Mesendoderm (in vitro differentiated cells): ENCODE measurements at regions not wholly inside any gene's neighbourhood (a gene's known extent, or its start where the extent isn't known, plus 50 kb on each side); places are given as distances from the start of the nearest gene placed in this dataset. TPM values are rescaled to one million over a fixed set of nuclear protein-coding genes. Genes with fewer than 3 reads are reported as not detected.
"Not testable (repeated sequence)": the region's sequence is repeated elsewhere in the genome, so short reads cannot be mapped to it uniquely, and the experiment has no call there.

Experiments used
- DNase-seq: peaks from one replicate; pipeline ENCODE4 v3.0.0; 2013
- H2AK5ac ChIP-seq: 2 replicates; pipeline ENCODE4 v1.6.1; 2013; ENCODE audit warnings: low read length, inconsistent platforms
- H2BK120ac ChIP-seq: 2 replicates; pipeline ENCODE4 v1.6.1; 2013; ENCODE audit warnings: low read depth, mild to moderate bottlenecking, low read length, moderate library complexity, mixed read lengths
- H2BK15ac ChIP-seq: replicated peaks from 2 replicates; pipeline ENCODE4 v1.6.1; 2013; ENCODE audit warnings: low read depth, mild to moderate bottlenecking, moderate library complexity
- H2BK5ac ChIP-seq: 2 replicates; pipeline ENCODE4 v1.6.1; 2013; ENCODE audit warnings: low read length, inconsistent platforms
- H3K18ac ChIP-seq: 2 replicates; pipeline ENCODE4 v1.6.1; 2013; ENCODE audit warnings: mild to moderate bottlenecking, low read length, mixed read lengths
- H3K23ac ChIP-seq: one replicate; pipeline ENCODE4 v1.6.1; 2013; ENCODE audit warnings: low read length
- H3K27ac ChIP-seq: 2 replicates; pipeline ENCODE4 v1.5.1; 2013; ENCODE audit warnings: low read depth, mild to moderate bottlenecking, inconsistent platforms, low read length, moderate library complexity
- H3K27me3 ChIP-seq: 2 replicates; pipeline ENCODE4 v1.6.1; 2013; ENCODE audit warnings: low read length, control low read depth, mild to moderate bottlenecking, inconsistent platforms; ENCODE audit not compliant: insufficient read depth, poor library complexity
- H3K36me3 ChIP-seq: 2 replicates; pipeline ENCODE4 v1.6.1; 2013; ENCODE audit warnings: low read length, inconsistent platforms; ENCODE audit not compliant: control insufficient read depth, insufficient read depth
- H3K4ac ChIP-seq: one replicate; pipeline ENCODE4 v1.6.1; 2013; ENCODE audit warnings: low read depth, mild to moderate bottlenecking, low read length, moderate library complexity
- H3K4me1 ChIP-seq: 2 replicates; pipeline ENCODE4 v1.6.1; 2013; ENCODE audit warnings: low read depth, low read length, inconsistent platforms; ENCODE audit not compliant: control insufficient read depth
- H3K4me2 ChIP-seq: 2 replicates; pipeline ENCODE4 v1.6.1; 2013; ENCODE audit warnings: low read length
- H3K4me3 ChIP-seq: 2 replicates; pipeline ENCODE4 v1.5.1; 2013; ENCODE audit warnings: mild to moderate bottlenecking, low read length
- H3K56ac ChIP-seq: one replicate; pipeline ENCODE4 v1.6.1; 2013; ENCODE audit warnings: low read length
- H3K79me1 ChIP-seq: 2 replicates; pipeline ENCODE4 v1.6.1; 2013; ENCODE audit warnings: low read length, inconsistent platforms
- H3K79me2 ChIP-seq: 2 replicates; pipeline ENCODE4 v1.6.1; 2013; ENCODE audit warnings: mild to moderate bottlenecking, low read length; ENCODE audit not compliant: control insufficient read depth, insufficient read depth
- H3K9ac ChIP-seq: 2 replicates; pipeline ENCODE4 v1.6.1; 2013; ENCODE audit warnings: low read length, inconsistent platforms
- H4K5ac ChIP-seq: one replicate; pipeline ENCODE4 v1.6.1; 2013; ENCODE audit warnings: low read length
- H4K8ac ChIP-seq: one replicate; pipeline ENCODE4 v1.6.1; 2013; ENCODE audit warnings: low read depth, mild to moderate bottlenecking, control low read depth, low read length, moderate library complexity
- WGBS: extraction: QIAGEN DNeasy Blood & Tissue Kit; methylation state at CpG from one replicate; pipeline ENCODE4 v1.1.7; 2013; ENCODE audit warnings: low lambda C conversion rate, missing lambda C conversion rate; ENCODE audit not compliant: insufficient coverage; ENCODE audit errors: extremely low coverage; 5-methylcytosine and 5-hydroxymethylcytosine counted together
- small RNA-seq: library from polyadenylated mRNA; stranded (forward); fragments of <200 nt; extraction: miRNeasy Mini kit (QIAGEN cat#:217004); gene quantifications from one replicate; pipeline ENCODE3, GENCODE V24; 2013; ENCODE audit not compliant: insufficient read depth

- not testable (repeated sequence) for H3K36me3 ChIP-seq, H3K9ac ChIP-seq, H3K56ac ChIP-seq, H3K79me1 ChIP-seq, H3K23ac ChIP-seq, H3K4ac ChIP-seq, H2BK120ac ChIP-seq, H3K27me3 ChIP-seq, H3K4me3 ChIP-seq, H2AK5ac ChIP-seq, DNase-seq, H3K18ac ChIP-seq, H3K27ac ChIP-seq, H3K4me1 ChIP-seq, H2BK5ac ChIP-seq, H4K8ac ChIP-seq, H3K4me2 ChIP-seq, H4K5ac ChIP-seq, H3K79me2 ChIP-seq, H2BK15ac ChIP-seq
- WGBS, result no CpG with 5 or more reads among the region's 7 CpGs
Observed at GRCh38 chr4:118630897-118631296, 54.3 kb upstream of the METTL14 start.

- not testable (repeated sequence) for H2BK15ac ChIP-seq, H3K56ac ChIP-seq, H3K36me3 ChIP-seq, H3K23ac ChIP-seq, H2AK5ac ChIP-seq, H3K79me1 ChIP-seq, H3K4ac ChIP-seq, DNase-seq, H3K4me2 ChIP-seq, H3K27ac ChIP-seq, H3K4me3 ChIP-seq, H4K5ac ChIP-seq, H3K9ac ChIP-seq, H2BK5ac ChIP-seq, H4K8ac ChIP-seq, H3K79me2 ChIP-seq, H3K18ac ChIP-seq, H3K4me1 ChIP-seq, H2BK120ac ChIP-seq, H3K27me3 ChIP-seq
- no CpG with 5 or more reads among the region's 11 CpGs for WGBS
Observed at GRCh38 chr4:118631321-118632050, 53.7 kb upstream of the METTL14 start.

GRCh38 chr4:118633476-118633875 is 51.7 kb upstream of the METTL14 start:
- not testable (repeated sequence) for H4K5ac ChIP-seq, H3K36me3 ChIP-seq, H3K27ac ChIP-seq, H3K4me2 ChIP-seq, H3K23ac ChIP-seq, H3K9ac ChIP-seq, H2AK5ac ChIP-seq, H3K4me3 ChIP-seq, H3K27me3 ChIP-seq, H2BK120ac ChIP-seq, H4K8ac ChIP-seq, H3K56ac ChIP-seq, H2BK15ac ChIP-seq, H3K4me1 ChIP-seq, DNase-seq, H3K4ac ChIP-seq, H3K18ac ChIP-seq, H3K79me2 ChIP-seq, H2BK5ac ChIP-seq, H3K79me1 ChIP-seq
- WGBS, result no CpG with 5 or more reads among the region's 22 CpGs

- not testable (repeated sequence) for H4K8ac ChIP-seq, H3K4ac ChIP-seq, H3K4me1 ChIP-seq, H3K56ac ChIP-seq, H3K4me3 ChIP-seq, H3K23ac ChIP-seq, H2BK5ac ChIP-seq, H3K9ac ChIP-seq, H2AK5ac ChIP-seq, DNase-seq, H3K79me2 ChIP-seq, H2BK15ac ChIP-seq, H3K79me1 ChIP-seq, H3K18ac ChIP-seq, H2BK120ac ChIP-seq, H3K36me3 ChIP-seq, H4K5ac ChIP-seq, H3K4me2 ChIP-seq, H3K27ac ChIP-seq, H3K27me3 ChIP-seq
- no CpG with 5 or more reads among the region's 33 CpGs for WGBS
Observed at GRCh38 chr4:118634126-118634875, 50.9 kb upstream of the METTL14 start.

Small RNAs in the stretch of these regions (small RNA-seq; reads per million reads assigned to genes)
- gene AC092670.1 (not detected), gene RNU6-1054P (not detected)
